ENCODE measurements at regions not wholly inside any gene's neighbourhood (a gene's known extent, or its start where the extent isn't known, plus 50 kb on each side); places are given as distances from the start of the nearest gene placed in this dataset.

DNA sequence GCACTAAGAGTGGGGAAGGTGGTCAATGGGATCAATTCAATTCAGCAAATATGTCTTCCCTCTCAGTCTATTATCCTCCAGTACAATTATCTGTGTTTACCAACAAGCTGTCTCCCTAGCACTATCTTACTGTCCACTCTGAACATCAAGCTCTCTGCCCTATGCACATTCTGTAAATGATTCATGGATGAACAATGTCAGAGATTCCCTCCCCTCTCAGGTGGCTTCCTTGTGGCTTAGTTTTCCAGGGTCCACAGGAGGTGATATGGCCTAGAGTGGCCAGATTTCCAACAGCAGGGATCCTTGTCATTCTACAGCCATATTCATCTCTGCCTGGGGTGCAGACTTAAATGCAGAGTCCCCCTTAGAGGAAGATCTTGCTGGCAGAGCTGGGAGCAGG is 225.1 kb downstream of the UACA start:
- TF ChIP-seq, protein P1, sequence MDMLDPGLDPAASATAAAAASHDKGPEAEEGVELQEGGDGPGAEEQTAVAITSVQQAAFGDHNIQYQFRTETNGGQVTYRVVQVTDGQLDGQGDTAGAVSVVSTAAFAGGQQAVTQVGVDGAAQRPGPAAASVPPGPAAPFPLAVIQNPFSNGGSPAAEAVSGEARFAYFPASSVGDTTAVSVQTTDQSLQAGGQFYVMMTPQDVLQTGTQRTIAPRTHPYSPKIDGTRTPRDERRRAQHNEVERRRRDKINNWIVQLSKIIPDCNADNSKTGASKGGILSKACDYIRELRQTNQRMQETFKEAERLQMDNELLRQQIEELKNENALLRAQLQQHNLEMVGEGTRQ (IDR thresholded peaks at IDR 0.05; ENCODE audit: low read depth, low read length) = no peak
- TF ChIP-seq, protein P2, sequence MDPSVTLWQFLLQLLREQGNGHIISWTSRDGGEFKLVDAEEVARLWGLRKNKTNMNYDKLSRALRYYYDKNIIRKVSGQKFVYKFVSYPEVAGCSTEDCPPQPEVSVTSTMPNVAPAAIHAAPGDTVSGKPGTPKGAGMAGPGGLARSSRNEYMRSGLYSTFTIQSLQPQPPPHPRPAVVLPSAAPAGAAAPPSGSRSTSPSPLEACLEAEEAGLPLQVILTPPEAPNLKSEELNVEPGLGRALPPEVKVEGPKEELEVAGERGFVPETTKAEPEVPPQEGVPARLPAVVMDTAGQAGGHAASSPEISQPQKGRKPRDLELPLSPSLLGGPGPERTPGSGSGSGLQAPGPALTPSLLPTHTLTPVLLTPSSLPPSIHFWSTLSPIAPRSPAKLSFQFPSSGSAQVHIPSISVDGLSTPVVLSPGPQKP (IDR thresholded peaks at IDR 0.05; ENCODE audit: borderline replicate concordance, low read depth, low read length) = no peak
- no peak for TF ChIP-seq RFX5 (IDR thresholded peaks at IDR 0.05; ENCODE audit: low read depth, low read length)
- no peak for TF ChIP-seq MAFK (IDR thresholded peaks at IDR 0.05; ENCODE audit: low read depth, low read length)
- TF ChIP-seq, protein P3, sequence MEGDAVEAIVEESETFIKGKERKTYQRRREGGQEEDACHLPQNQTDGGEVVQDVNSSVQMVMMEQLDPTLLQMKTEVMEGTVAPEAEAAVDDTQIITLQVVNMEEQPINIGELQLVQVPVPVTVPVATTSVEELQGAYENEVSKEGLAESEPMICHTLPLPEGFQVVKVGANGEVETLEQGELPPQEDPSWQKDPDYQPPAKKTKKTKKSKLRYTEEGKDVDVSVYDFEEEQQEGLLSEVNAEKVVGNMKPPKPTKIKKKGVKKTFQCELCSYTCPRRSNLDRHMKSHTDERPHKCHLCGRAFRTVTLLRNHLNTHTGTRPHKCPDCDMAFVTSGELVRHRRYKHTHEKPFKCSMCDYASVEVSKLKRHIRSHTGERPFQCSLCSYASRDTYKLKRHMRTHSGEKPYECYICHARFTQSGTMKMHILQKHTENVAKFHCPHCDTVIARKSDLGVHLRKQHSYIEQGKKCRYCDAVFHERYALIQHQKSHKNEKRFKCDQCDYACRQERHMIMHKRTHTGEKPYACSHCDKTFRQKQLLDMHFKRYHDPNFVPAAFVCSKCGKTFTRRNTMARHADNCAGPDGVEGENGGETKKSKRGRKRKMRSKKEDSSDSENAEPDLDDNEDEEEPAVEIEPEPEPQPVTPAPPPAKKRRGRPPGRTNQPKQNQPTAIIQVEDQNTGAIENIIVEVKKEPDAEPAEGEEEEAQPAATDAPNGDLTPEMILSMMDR (conservative IDR thresholded peaks at IDR 0.05; ENCODE audit: low read depth, low read length) = no peak
- no peak for TF ChIP-seq CEBPB (IDR thresholded peaks at IDR 0.05; ENCODE audit: low read depth, low read length)
- no peak for TF ChIP-seq POLR2A (IDR thresholded peaks at IDR 0.05; ENCODE audit: low read depth, low read length)
- no peak for TF ChIP-seq MAZ (IDR thresholded peaks at IDR 0.05; ENCODE audit: borderline replicate concordance, low read depth, low read length)
